ENCODE measurements at regions not wholly inside any gene's neighbourhood (a gene's known extent, or its start where the extent isn't known, plus 50 kb on each side); places are given as distances from the start of the nearest gene placed in this dataset.

- no peak for TF ChIP-seq CTCF (IDR thresholded peaks at IDR 0.05; ENCODE audit: insufficient read depth, low read depth, low read length)
- no peak for TF ChIP-seq EZH2 (IDR thresholded peaks at IDR 0.05; ENCODE audit: insufficient read depth, low read length)
Measured at GRCh38 chr12:33593753-33594152, 154.1 kb upstream of the SYT10 start.

Measured in astrocyte (in vitro differentiated cells and primary cell).